ENCODE measurements at regions not wholly inside any gene's neighbourhood (a gene's known extent, or its start where the extent isn't known, plus 50 kb on each side); places are given as distances from the start of the nearest gene placed in this dataset.

- intact Hi-C loops (cut with DNase I): no loop called here
- no peak for DNase-seq (ENCODE audit: low spot score)
Observed at GRCh38 chr18:2425426-2426317, 145.6 kb downstream of the METTL4 start.

GRCh38 chr18:2430191-2430590 lies 141.1 kb downstream of the METTL4 start:
- intact Hi-C loops (cut with DNase I): no loop called here
- DNase-seq (ENCODE audit: low spot score): no peak

GRCh38 chr18:2431806-2432205 lies 139.5 kb downstream of the METTL4 start:
- no peak for DNase-seq (ENCODE audit: low spot score)
- intact Hi-C loops (cut with DNase I): no loop called here

GRCh38 chr18:2433366-2433765 lies 137.9 kb downstream of the METTL4 start:
- intact Hi-C loops (cut with DNase I): no loop called here
- no peak for DNase-seq (ENCODE audit: low spot score)

- DNase-seq (ENCODE audit: low spot score): no peak
- intact Hi-C loops (cut with DNase I): no loop called here
Observed at GRCh38 chr18:2441544-2441943, 129.8 kb downstream of the METTL4 start.

GRCh38 chr18:2442006-2442405 lies 129.3 kb downstream of the METTL4 start:
- intact Hi-C loops (cut with DNase I): no loop called here
- DNase-seq (ENCODE audit: low spot score): no peak

GRCh38 chr18:2442726-2443275 lies 128.5 kb downstream of the METTL4 start:
- DNase-seq (ENCODE audit: low spot score): no peak
- intact Hi-C loops (cut with DNase I): no loop called here

GRCh38 chr18:2444201-2444875 lies 127.0 kb downstream of the METTL4 start:
- intact Hi-C loops (cut with DNase I): no loop called here
- no peak for DNase-seq (ENCODE audit: low spot score)

GRCh38 chr18:2448565-2449151 lies 122.6 kb downstream of the METTL4 start:
- intact Hi-C loops (cut with DNase I): no loop called here

GRCh38 chr18:2451556-2451955 lies 119.7 kb downstream of the METTL4 start:
- DNase-seq (ENCODE audit: low spot score): no peak
- intact Hi-C loops (cut with DNase I): no loop called here

More at GRCh38 chr18:2448565-2449151, 122.6 kb downstream of the METTL4 start:
- no peak for DNase-seq (ENCODE audit: low spot score)

- DNase-seq (ENCODE audit: low spot score): no peak
- intact Hi-C loops (cut with DNase I): no loop called here
Observed at GRCh38 chr18:2459886-2460285, 111.4 kb downstream of the METTL4 start.

- DNase-seq (ENCODE audit: low spot score): no peak
- intact Hi-C loops (cut with DNase I): no loop called here
Observed at GRCh38 chr18:2466978-2467377, 104.3 kb downstream of the METTL4 start.

GRCh38 chr18:2468051-2468450 lies 103.3 kb downstream of the METTL4 start:
- DNase-seq (ENCODE audit: low spot score): no peak
- intact Hi-C loops (cut with DNase I): no loop called here

GRCh38 chr18:2471523-2471922 lies 99.8 kb downstream of the METTL4 start:
- intact Hi-C loops (cut with DNase I): no loop called here

GRCh38 chr18:2478662-2479061 lies 92.6 kb downstream of the METTL4 start:
- DNase-seq (ENCODE audit: low spot score): no peak
- intact Hi-C loops (cut with DNase I): no loop called here

More at GRCh38 chr18:2471523-2471922, 99.8 kb downstream of the METTL4 start:
- no peak for DNase-seq (ENCODE audit: low spot score)

GRCh38 chr18:2480536-2480935 lies 90.8 kb downstream of the METTL4 start:
- DNase-seq (ENCODE audit: low spot score): no peak
- intact Hi-C loops (cut with DNase I): no loop called here

- no peak for DNase-seq (ENCODE audit: low spot score)
- intact Hi-C loops (cut with DNase I): no loop called here
Observed at GRCh38 chr18:2482706-2483475, 88.4 kb downstream of the METTL4 start.

- no peak for DNase-seq (ENCODE audit: low spot score)
- intact Hi-C loops (cut with DNase I): no loop called here
Observed at GRCh38 chr18:2485983-2486382, 85.3 kb downstream of the METTL4 start.

GRCh38 chr18:2486426-2486825 lies 84.9 kb downstream of the METTL4 start:
- intact Hi-C loops (cut with DNase I): no loop called here
- DNase-seq (ENCODE audit: low spot score): no peak
